LoVo (cell line): ENCODE measurements at regions not wholly inside any gene's neighbourhood (a gene's known extent, or its start where the extent isn't known, plus 50 kb on each side); places are given as distances from the start of the nearest gene placed in this dataset.
"Not testable (repeated sequence)": the region's sequence is repeated elsewhere in the genome, so short reads cannot be mapped to it uniquely, and the experiment has no call there.

ENCODE experiments used
- DNase-seq: peaks from one replicate; pipeline ENCODE4 v3.0.0-alpha.2; 2016; ENCODE audit warnings: low spot score

DNA sequence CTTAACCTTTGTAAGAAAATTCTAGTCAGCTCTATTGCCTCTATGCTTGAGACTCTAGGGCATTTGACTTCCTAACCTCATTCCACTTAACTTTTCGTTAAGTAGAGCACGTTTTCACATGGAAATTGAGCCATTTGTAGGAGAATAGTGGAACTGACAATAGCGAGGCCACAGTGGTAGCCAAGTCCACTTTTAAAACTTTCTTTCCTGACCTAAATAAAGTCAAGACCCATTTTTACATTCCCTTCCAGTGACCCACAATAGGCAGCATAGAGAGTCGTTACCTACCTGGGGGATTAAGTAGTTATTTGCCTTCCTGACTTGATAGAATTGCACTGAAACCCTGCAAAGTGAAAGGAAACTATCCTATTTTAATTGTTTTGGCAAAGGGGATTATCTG, 386.0 kb upstream of the NECTIN3 start:
- DNase-seq = no peak

DNA sequence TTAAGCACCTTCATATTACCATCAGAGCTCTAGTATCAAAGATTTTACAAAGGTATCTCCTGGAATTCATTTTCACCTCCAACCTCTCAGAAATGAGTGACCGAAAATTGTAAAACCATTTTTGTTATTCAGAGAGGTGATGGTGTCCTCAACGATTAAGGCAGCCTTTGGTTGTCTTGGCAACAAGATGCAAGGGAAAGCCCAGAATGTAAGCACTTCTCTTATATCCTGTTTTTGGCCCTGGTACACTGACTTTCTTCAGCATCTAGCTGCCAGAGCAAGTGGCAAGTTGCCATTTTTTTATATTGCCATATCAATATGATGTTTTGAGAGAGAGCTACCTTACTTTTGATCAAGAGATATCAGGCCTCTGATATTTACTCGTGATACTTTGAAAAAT, 384.9 kb upstream of the NECTIN3 start:
- no peak for DNase-seq

DNA sequence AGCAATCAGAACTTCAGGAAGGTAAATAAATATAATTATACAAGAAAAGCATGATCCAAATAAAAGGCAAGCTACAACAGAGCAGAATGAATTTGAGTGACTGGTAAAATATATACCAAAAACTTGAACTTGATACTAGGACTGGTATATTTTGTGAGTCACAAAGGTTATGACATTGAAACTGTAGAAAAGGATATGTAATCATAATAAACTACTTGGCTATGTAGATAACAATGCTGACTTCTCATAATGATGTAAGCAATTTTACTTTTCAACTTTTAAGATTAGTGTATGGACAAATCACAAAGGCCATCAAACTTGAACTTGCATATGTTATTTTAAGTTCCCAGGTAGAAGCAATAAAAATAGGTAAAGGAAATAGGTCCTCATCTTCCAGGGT, 384.5 kb upstream of the NECTIN3 start:
- no peak for DNase-seq

DNA sequence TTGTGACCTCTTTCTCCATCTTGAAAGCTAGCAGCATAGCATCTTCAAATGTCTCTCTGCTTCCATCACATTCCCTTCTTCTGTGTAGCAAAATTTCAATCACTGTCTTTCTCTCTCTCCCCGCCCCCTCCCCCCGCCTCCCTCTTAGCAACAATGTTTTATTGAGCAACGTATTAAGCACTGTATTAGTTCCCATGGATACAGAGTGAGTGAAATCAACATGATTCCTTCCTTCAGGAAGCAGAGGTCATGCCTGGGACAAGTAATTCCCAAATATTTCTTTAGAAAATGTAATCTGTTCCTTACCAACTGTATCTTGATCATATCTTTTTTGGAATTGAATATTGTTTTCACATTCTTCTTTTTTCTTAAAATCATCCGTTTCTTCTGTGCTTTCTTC, 373.7 kb upstream of the NECTIN3 start:
- no peak for DNase-seq

DNA sequence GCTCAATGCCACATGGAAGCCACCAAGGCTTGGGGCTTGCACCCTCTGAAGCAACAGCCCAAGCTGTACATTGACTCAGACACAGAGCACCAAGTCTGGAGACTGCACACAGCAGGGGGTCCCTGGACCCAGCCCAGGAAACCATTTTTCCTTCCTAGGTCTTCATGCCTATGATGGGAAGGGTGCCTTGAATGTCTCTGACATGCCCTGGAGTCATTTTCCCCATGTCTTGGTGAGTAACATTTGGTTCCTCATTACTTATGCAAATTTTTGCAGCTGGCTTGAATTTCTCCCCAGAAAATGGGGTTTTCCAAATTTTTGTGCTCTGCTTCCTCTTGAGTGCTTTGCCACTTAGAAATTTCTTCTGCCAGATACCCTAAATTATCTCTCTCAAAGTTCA, 367.3 kb upstream of the NECTIN3 start:
- DNase-seq = not testable (repeated sequence)

DNA sequence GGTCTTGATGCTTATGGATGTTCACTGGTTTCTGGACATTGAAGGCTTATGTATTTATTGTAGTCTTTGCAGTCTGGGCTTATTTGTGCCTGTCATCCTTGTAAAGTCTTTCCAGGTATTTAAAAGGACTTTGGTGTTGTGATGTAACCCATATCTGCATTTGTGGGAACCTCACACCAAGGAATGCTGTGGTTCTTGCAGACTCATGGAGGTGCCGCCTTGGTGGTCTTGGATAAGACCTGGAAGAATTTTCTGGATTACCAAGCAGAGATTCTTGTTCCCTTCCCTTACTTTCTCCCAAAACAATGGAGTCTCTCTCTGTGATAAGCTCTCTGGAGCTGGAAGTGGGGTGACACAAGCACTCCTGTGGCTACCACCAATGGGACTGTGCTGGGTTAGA, 363.5 kb upstream of the NECTIN3 start:
- no peak for DNase-seq

DNA sequence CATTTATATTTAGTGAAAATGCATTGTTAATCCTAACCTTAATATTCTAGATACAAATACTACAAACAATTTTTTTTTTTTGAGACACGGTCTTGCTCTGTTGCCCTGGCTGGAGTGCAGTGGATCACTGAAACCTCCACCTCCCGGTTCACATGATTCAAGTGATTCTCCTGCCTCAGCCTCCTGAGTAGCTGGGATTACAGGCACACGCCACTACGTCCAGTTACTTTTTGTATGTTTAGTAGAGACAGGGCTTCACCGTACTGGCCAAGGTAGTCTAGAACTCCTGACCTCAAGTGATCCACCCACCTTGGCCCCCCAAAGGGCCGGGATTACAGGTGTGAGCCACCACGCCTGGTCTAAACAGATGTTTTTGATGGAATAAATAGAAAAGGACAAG, 361.5 kb upstream of the NECTIN3 start:
- no peak for DNase-seq

DNA sequence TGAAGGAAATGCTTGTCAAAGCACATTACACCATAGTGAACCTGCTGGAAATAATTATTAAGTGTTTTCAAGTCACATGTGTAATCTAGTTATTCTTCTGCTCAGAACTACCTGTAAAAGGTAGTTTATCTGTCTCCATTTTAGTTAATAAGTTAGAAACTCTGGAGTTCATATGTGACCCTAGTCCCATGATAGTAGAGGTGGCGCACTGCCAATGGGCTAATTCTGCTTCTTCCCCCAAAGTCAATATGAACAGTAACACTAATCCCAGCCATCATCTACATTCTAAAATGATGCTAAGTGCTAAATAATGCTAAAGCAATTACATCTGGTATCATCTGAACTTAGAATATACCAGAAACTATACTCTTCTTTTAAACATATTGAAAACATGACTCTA, 361.0 kb upstream of the NECTIN3 start:
- no peak for DNase-seq

DNA sequence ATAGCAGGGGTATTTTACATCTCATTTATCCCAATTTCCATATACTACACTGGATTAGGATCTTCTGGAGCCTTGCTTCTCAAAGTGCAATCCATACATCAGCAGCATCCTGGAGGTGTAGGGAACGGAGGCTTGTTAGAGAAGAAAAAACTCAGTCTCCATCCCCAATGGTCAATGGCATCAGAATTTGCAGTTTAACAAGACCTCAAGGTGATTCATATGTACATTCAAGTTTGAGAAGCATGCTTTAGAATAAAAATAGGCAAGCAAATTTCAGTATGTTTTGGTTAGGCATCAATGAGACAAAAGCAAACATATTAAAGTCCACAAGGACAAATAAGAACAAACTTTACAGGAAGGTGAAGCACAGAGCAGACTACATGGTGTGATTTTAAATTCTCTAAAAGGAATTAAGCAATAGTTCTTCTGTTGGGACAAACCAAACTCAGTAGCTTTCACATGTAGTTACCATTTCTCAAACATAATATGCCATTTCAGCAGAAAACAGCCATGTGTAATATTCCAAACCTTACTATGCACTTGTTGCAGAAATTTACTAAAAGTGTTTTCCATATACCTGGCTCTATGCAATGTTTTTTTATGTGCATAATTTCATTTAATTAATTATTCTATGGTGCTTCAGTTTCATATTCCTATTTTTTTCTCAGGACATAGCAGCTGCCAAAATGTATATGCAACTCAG, 360.3 kb upstream of the NECTIN3 start:
- DNase-seq = no peak

DNA sequence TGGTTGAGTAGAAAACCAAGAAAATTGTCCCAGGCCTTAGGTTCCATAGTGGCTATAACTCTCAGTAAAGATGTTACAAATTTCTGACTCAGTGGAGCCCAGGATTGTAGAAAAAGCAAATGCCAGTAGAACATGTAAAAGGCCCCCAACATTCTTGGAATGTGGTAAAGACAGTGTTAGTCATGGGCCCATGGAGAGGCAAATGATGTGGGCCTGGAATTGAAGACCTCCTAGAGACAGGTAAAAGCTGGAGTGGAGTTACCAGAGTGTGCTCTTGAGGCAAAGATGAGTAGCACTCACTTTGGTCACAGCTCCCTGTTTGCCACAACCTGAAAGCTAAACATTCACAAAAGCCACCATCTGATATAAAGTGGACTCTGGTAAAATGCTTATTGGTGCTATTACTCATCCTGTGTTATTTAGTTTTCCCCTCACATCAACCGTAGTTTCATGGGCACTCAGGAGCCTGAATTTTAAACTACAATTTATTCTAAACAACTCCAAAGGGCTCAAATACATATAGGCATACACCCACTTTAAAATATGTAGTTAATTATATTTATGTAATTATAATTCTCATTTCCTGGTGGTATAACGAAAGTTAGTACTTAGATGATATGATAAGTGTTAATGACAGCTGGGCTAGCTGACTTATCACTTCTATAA, 359.6 kb upstream of the NECTIN3 start:
- no peak for DNase-seq

DNA sequence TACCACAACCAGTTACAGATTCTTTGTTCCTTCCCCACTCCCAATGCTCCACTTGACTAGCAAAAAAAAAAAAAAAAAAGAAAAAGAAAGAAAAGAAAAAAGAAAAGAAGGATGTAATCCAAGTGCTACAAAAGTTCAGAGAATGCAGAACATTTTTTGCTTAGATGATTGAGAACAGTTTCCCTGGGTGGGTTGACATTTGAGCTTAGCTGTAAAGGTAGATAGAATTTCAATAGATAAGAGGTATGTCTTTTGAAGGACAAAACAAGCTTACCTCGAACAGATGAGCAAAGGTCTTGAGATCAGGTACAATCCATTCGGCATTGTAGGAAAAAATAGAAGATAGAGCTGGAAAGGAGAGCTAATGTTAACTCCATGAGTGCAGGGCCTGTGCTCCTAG, 344.6 kb upstream of the NECTIN3 start:
- DNase-seq = no peak

DNA sequence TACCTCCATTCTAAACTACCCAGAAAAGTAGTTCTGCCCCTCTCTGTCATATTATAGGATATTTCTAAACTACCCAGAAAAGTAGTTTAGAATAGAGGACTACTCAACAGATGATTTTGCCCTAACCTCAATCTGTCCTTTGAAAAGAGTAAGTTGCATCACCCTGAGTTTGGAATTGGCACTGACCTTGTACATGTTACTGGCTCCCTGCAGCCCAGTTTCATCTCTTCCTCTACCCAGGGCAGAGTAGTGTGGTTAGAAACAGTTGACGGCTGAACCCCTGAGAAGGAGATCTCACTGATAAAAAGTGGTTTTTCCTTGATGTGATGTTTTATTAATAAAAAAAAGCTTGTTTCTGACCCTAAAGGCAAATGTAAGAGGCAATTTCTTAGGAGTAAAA, 340.5 kb upstream of the NECTIN3 start:
- no peak for DNase-seq

DNA sequence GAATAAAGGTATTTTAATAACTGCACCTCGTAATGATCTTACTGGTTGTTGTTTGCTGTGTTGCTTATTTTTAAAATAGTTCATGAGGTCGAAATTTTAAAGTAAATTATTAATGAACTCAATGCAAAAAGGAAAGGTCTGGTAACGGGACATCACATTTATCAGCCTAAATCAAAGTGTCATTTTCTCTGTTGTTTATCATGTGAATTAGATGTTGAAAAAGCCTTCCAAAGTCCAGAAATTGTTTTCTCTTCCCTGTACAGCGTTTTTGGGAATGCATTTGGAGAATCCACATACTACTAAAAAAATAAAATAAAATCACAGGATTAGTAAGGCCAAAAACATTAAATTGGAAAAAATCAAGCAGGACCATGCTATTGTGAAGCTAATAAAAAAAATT, 339.2 kb upstream of the NECTIN3 start:
- no peak for DNase-seq

DNA sequence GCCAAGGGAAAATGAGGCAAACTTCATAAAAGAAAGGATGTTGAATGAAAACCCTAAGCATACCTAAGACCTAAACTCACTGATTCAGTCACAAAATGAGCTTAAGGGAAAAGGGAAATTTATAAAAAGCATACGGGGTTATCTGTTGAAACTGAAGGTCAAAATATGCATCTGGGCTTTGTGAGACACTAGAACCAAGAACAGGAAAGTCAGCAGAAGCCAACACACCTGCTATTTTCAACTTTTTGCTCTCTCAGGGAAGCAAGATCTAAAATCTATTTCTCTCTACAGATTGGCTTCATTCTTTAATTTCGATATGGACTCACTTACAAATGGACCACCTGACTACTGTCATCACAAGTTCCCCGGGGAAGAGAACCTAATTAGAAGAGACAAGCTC, 338.6 kb upstream of the NECTIN3 start:
- no peak for DNase-seq

DNA sequence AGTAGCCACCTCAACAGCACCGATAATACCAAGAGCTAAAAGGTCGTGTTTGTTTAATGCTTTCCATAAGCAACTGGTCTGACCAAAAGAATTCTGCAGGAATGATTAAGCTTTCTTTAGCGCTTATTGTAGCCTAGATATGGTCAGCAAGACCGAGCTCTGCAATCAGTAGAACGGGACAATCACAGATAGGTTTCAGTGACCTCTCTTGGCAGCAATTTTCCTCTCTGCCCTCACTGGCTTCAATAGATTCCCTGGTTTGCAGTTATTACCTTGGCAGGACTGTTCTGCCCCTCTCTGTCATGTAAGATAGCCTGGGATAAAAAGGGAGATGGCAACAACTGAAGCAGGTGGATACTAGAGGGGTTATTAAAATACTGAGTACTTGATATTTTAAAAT, 337.1 kb upstream of the NECTIN3 start:
- DNase-seq = no peak

DNA sequence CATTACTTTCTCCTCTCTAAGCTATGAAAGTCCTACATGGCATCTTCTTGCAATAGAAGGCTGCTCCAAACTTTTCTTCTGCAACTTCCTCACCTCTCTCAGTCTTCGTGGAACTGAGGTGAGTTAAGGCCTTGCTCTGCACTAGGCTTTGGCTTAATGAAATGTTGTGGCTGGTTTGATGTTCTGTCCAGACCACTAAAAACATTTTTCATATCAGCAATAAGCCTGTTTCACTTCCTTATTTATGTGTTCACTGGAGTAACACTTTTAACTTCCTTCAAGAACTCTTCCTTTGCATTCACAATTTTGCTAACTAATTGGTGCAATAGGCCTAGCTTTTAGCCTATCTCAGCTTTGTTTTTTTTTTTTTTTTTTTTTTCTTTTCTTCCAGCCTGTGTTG, 335.3 kb upstream of the NECTIN3 start:
- no peak for DNase-seq

DNA sequence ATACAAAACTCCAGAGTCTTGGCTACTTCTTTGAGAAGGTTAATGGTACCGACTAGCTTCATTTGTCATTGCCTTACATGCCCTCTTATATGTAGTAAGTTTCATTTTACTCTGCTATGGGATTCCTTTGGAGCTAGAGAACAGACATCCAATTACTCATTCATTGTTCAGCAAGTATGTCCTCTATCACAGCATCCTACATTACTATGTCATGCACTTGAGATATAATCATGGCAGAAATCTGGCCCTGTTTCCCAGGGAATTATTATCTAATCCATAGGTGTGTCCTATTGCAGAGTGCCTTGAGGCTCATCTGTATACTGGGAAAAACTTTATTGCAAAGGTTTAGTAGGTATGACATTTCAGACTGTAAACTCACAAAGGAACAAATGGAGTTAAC, 333.1 kb upstream of the NECTIN3 start:
- no peak for DNase-seq

DNA sequence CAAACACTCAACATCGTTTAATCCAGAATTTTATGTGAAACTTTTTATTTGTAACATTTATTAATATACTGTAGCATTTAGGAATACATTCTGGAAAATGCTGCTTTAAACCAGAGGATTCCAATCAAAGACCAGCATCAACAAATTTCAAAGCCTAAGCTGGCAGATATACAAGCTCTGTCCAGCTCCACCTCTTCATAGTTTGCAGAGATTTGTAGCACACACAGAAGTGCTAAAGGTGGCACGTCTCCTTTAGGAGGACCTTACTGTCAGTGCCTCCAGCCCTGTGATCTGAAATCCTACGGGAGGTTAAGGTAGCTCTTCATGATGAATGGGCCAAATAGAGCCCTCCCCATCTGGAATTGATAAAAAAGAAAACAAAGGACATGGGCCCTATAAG, 329.7 kb upstream of the NECTIN3 start:
- DNase-seq = no peak

DNA sequence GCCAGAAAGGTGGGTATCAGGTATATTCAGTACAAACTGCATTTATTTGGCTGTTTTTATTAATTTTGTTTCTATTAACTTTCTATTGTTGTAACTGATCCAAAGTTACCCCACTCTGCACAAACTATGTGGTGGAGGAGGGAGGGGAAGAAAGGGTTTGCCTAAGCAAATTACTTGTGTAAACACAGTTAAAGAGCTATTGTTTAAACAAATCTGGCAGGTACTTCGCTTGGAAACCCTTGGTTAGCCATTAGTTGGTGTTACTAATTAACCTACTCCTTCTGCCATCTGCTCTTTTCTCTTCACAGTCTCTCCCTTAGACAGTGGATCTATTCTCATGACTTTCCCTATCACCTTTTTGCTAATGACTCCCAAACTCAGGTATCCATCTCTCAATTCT, 328.4 kb upstream of the NECTIN3 start:
- peak; percentile 28 for DNase-seq

DNA sequence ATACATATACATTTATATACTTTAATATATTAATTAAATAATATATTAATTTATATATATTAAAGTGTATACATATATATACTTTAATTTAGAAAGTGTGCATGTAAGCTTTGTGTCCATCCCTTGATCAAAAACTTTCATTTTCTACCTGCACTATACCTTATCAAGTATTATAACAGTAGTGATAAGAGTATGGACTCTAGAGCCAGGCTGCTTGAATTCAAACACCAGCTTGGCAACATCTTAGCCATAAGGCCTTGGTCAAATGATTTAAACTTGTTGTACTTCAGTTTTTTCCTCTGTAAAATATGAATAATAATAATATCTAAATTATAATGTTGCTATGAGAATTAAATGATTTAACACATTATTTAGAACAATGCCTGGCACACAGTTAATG, 327.6 kb upstream of the NECTIN3 start:
- DNase-seq = no peak

DNA sequence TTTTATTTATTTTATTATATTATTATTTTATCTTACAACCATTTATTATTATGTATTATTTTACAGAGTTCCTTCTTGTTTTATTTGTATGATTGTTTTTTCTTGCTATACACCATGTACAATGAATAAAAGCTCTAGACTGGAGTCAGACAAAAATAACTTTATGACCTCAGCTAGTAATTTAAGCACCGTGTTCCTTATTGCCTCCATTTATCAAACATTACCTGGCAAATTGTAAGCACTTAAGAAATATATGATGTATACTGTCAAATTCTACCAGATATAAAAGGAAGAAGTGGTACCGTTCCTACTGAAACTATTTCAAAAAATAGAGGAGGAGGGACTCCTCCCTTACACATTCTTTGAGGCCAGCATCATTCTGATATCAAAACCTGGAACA, 326.9 kb upstream of the NECTIN3 start:
- no peak for DNase-seq

DNA sequence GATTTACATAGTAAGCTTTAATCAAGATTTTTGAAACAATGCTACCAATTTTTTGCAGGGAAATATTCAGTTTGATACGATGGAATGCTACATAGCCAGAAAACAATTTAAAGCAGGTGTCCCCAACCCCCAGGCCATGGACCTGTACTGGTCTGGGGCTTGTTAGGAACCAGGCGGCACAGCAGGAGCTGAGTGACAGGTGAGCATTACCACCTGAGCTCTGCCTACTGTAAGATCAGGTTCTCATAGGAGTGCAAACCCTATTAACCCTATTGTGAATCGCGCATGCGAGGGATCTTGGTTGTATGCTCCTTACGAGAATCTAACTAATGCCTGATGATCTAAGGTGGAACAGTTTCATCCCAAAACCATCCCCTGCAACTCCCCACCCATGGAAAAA, 322.6 kb upstream of the NECTIN3 start:
- DNase-seq = no peak

DNA sequence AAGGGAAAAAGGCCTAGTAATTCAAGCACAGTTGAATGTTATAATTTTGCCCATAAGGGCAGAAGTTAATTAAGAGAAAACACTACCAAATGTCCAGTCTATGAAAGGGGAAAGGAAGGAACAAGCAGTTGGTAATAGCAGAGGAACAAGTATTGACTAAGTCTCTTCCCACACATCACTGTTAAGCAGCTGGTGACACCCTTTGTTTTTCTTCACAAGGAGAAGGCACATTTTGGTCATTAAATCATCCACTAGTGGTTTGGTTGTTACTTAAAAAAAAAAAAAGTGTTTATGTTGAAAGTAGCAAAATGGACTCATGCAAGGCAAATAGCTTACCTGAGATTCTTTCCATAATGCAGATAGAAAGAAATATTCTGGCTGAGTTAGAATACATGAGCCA, 321.4 kb upstream of the NECTIN3 start:
- no peak for DNase-seq

DNA sequence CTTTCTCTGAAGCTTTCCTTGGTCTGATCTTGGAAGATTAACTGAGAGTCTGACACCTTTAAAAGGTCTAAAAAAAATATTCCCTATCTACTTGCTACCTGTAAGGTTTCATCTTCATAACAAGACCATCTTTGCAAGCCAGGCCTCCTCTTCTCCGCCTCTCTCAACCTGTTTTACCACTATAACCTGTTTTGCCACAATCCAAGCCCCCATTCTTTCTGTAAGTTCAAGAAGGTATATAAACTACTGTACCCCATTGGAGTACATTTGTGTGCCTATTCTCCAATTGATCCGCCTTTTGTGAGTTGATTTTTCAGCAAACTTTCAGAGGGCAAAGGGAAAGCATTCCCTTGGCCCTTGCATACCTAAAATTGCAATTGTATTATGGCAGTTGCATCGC, 319.3 kb upstream of the NECTIN3 start:
- DNase-seq = no peak
